ENCODE measurements at regions not wholly inside any gene's neighbourhood (a gene's known extent, or its start where the extent isn't known, plus 50 kb on each side); places are given as distances from the start of the nearest gene placed in this dataset.

GRCh38 chr7:116139807-116140206, 70.5 kb upstream of the TES start:
- H3K79me2 ChIP-seq (ENCODE audit: insufficient read depth, low read length): no peaks in the 10 kb centered on the region
- intact Hi-C loops (cut with micrococcal nuclease; ENCODE audit: unreplicated experiment): loop anchor here (5.0 kb wide), 2 partner anchors 32 to 387 kb away; partner anchors contain the start of gene CAV1
- in situ Hi-C loops (cut with HindIII; ENCODE audit: extremely low pct_ligation_motif_present, low pct_unique_long_range_greater_than_20kb): no loop called here
- H3K36me3 ChIP-seq (replicated peaks in 1 of 2; ENCODE audit: control insufficient read depth in 1 of 2, insufficient read depth in 2 of 2, low read length in 2 of 2): no peaks in the 10 kb centered on the region
- ChIA-PET POLR2A (no interaction called here), CTCF (ENCODE audit: low intra/inter-chr PET ratio, low total read pairs) (no interaction called here)
- no peak for FAIRE-seq
- no peaks in the 10 kb centered on the region for H4K20me1 ChIP-seq (ENCODE audit: insufficient read depth, low read length)
- no peak overlapping the region for H2AFZ ChIP-seq (ENCODE audit: low read length)
- no peak overlapping the region for H3K4me2 ChIP-seq (ENCODE audit: low read depth, low read length)
- peaks cover 13% of the 10 kb centered on the region for H3K4me1 ChIP-seq (ENCODE audit: insufficient read depth, low read length)
- DNase-seq (ENCODE audit: low spot score): no peak
- H3K27me3 ChIP-seq (ENCODE audit: control insufficient read depth in 1 of 2, insufficient read depth in 2 of 2, low read length in 2 of 2): 0 out of 5 replicates have a peak, but pooled peaks cover 2 to 3% of the 10 kb centered on the region in 2 experiments
- H3K4me3 ChIP-seq (replicated peaks in 1 of 3; ENCODE audit: insufficient read depth in 1 of 3, low read depth in 2 of 3, low read length in 3 of 3): no peak overlapping the region
- ATAC-seq: no peak
- no peak for TF ChIP-seq ZBTB46 (CRISPR knock-in tag; IDR thresholded peaks at IDR 0.05; ENCODE audit: borderline replicate concordance)
- TF ChIP-seq SMYD3 (CRISPR knock-in tag; IDR thresholded peaks at IDR 0.05): no peak
- no peak for TF ChIP-seq YY1 (IDR thresholded peaks at IDR 0.05; ENCODE audit: insufficient read depth, insufficient replicate concordance, low read depth, low read length)
- TF ChIP-seq ZBTB4 (CRISPR knock-in tag; IDR thresholded peaks at IDR 0.05; ENCODE audit: borderline replicate concordance): no peak
- TF ChIP-seq BHLHE40 (IDR thresholded peaks at IDR 0.05; ENCODE audit: low read length): no peak
- no peak for TF ChIP-seq ZNF34 (CRISPR knock-in tag; IDR thresholded peaks at IDR 0.05; ENCODE audit: borderline replicate concordance)
- TF ChIP-seq FOXP1 (IDR thresholded peaks at IDR 0.05): no peak
- TF ChIP-seq FOXP1 (CRISPR knock-in tag; IDR thresholded peaks at IDR 0.05): no peak
- no peak for TF ChIP-seq JUNB (CRISPR knock-in tag; IDR thresholded peaks at IDR 0.05; ENCODE audit: borderline replicate concordance)
- no peak for TF ChIP-seq CEBPG (CRISPR knock-in tag; IDR thresholded peaks at IDR 0.05)
- TF ChIP-seq ZNF782 (CRISPR knock-in tag; IDR thresholded peaks at IDR 0.05; ENCODE audit: borderline replicate concordance): no peak
- no peak for TF ChIP-seq PHF21A (CRISPR knock-in tag; IDR thresholded peaks at IDR 0.05)
- no peak for TF ChIP-seq RXRA (CRISPR knock-in tag; IDR thresholded peaks at IDR 0.05)
- no peak for TF ChIP-seq ZNF274 (CRISPR knock-in tag; IDR thresholded peaks at IDR 0.05)
- no peak for TF ChIP-seq SRY (CRISPR knock-in tag; IDR thresholded peaks at IDR 0.05)
- TF ChIP-seq ZNF788 (CRISPR knock-in tag; IDR thresholded peaks at IDR 0.05; ENCODE audit: borderline replicate concordance): no peak
- no peak for TF ChIP-seq GFI1 (CRISPR knock-in tag; IDR thresholded peaks at IDR 0.05; ENCODE audit: borderline replicate concordance)
- TF ChIP-seq MLLT10 (CRISPR knock-in tag; IDR thresholded peaks at IDR 0.05): no peak
- no peak for TF ChIP-seq ZNF691 (CRISPR knock-in tag; IDR thresholded peaks at IDR 0.05; ENCODE audit: borderline replicate concordance, low read depth)
- no peaks in the 10 kb centered on the region for H3K9me3 ChIP-seq (ENCODE audit: low read length)
- no peak overlapping the region for H3K9ac ChIP-seq (ENCODE audit: insufficient read depth, low read depth, low read length)
- no peak overlapping the region for H3K27ac ChIP-seq (ENCODE audit: extremely low read length, insufficient read depth, low read length)
- BruUV-seq (replicated peaks): no TSS peak
